Hematopoietic multipotent progenitor cell treated with erythropoietin and hydrocortisone succinate and interleukin-3 and kit ligand, for 6 days (in vitro differentiated cells): ENCODE measurements at regions not wholly inside any gene's neighbourhood (a gene's known extent, or its start where the extent isn't known, plus 50 kb on each side); places are given as distances from the start of the nearest gene placed in this dataset.

Source experiments
- DNase-seq: peaks from one replicate; pipeline ENCODE4 v3.0.0-alpha.2; 2015

GRCh38 chr20:61041481-61041880, 210.6 kb upstream of the CDH4 start:
- no peak for DNase-seq

GRCh38 chr20:61042506-61043385, 209.3 kb upstream of the CDH4 start:
- DNase-seq: no peak

GRCh38 chr20:61043681-61044080, 208.4 kb upstream of the CDH4 start:
- DNase-seq: no peak

- peak; percentile 1 for DNase-seq
These were observed 207.6 kb upstream of the CDH4 start for GRCh38 chr20:61044499-61044898.

- DNase-seq: no peak
These were observed 207.0 kb upstream of the CDH4 start for GRCh38 chr20:61045091-61045490.

GRCh38 chr20:61045876-61046585, 206.0 kb upstream of the CDH4 start:
- DNase-seq: peak; percentile 46

- no peak for DNase-seq
These were observed 205.2 kb upstream of the CDH4 start for GRCh38 chr20:61046721-61047351.

- DNase-seq: no peak
These were observed 204.5 kb upstream of the CDH4 start for GRCh38 chr20:61047515-61047914.

- no peak for DNase-seq
These were observed 203.8 kb upstream of the CDH4 start for GRCh38 chr20:61048302-61048701.

GRCh38 chr20:61049684-61050083, 202.4 kb upstream of the CDH4 start:
- no peak for DNase-seq

- DNase-seq: no peak
These were observed 201.6 kb upstream of the CDH4 start for GRCh38 chr20:61050336-61050890.

GRCh38 chr20:61052195-61052750, 199.8 kb upstream of the CDH4 start:
- no peak for DNase-seq

GRCh38 chr20:61052776-61053442, 199.2 kb upstream of the CDH4 start:
- DNase-seq: no peak

GRCh38 chr20:61053487-61053886, 198.6 kb upstream of the CDH4 start:
- DNase-seq: no peak

GRCh38 chr20:61053889-61054288, 198.2 kb upstream of the CDH4 start:
- DNase-seq: no peak

- no peak for DNase-seq
These were observed 197.7 kb upstream of the CDH4 start for GRCh38 chr20:61054411-61054810.

- DNase-seq: no peak
These were observed 196.7 kb upstream of the CDH4 start for GRCh38 chr20:61055180-61056010.

GRCh38 chr20:61056116-61056515, 195.9 kb upstream of the CDH4 start:
- DNase-seq: no peak

GRCh38 chr20:61056627-61057442, 195.2 kb upstream of the CDH4 start:
- no peak for DNase-seq

GRCh38 chr20:61057443-61058121, 194.5 kb upstream of the CDH4 start:
- no peak for DNase-seq
